ENCODE measurements at regions not wholly inside any gene's neighbourhood (a gene's known extent, or its start where the extent isn't known, plus 50 kb on each side); places are given as distances from the start of the nearest gene placed in this dataset.

- no peak overlapping the region for H3K27ac ChIP-seq
- no peaks in the 10 kb centered on the region for H3K9me3 ChIP-seq
- ATAC-seq (no peak), DNase-seq (no peak)
- WGBS, 2 donors, result 25 to 38% methylated on average over 1 of the region's 1 CpG
- TF ChIP-seq POLR2A (IDR thresholded peaks at IDR 0.05), result no peak
- no peak for TF ChIP-seq CTCF (IDR thresholded peaks at IDR 0.05)
- H3K4me3 ChIP-seq, result no peak overlapping the region
- no peaks in the 10 kb centered on the region for H3K4me1 ChIP-seq
- H3K27me3 ChIP-seq, result no peaks in the 10 kb centered on the region
- no peaks in the 10 kb centered on the region for H3K36me3 ChIP-seq (replicated peaks in 1 of 2; ENCODE audit: insufficient read depth in 1 of 2, low read depth in 2 of 2)
- intact Hi-C loops (cut with DNase I), result no loop called here
Observed at GRCh38 chr11:10941414-10941813, 83.6 kb upstream of the ZBED5 start.

GRCh38 chr11:10938650-10939387 lies 81.0 kb upstream of the ZBED5 start:
- TF ChIP-seq POLR2A (IDR thresholded peaks at IDR 0.05) (no peak), CTCF (IDR thresholded peaks at IDR 0.05) (no peak)
- Histone ChIP-seq H3K9me3 (no peaks in the 10 kb centered on the region), H3K27me3 (no peaks in the 10 kb centered on the region), H3K27ac (no peak overlapping the region), H3K4me1 (peaks cover 3% of the 10 kb centered on the region), H3K4me3 (no peak overlapping the region), H3K36me3 (replicated peaks in 1 of 2; ENCODE audit: insufficient read depth in 1 of 2, low read depth in 2 of 2) (no peaks in the 10 kb centered on the region)
- 70 to 79% methylated on average over 5 of the region's 5 CpGs for WGBS, 2 donors
- intact Hi-C loops (cut with DNase I), result loop anchor here (5.0 kb wide), 1 partner anchor 83 kb away; no protein-coding TSS in a partner anchor
- DNase-seq, result peak in 2 of 4 donors; percentile 23 to 28
- ATAC-seq, result peak; percentile 25

- intact Hi-C loops (cut with DNase I), result loop anchor here (5.0 kb wide), 1 partner anchor 84 kb away; no protein-coding TSS in a partner anchor
- Histone ChIP-seq H3K4me1 (peaks cover 3% of the 10 kb centered on the region), H3K27ac (no peak overlapping the region), H3K9me3 (no peaks in the 10 kb centered on the region), H3K27me3 (no peaks in the 10 kb centered on the region), H3K4me3 (no peak overlapping the region), H3K36me3 (replicated peaks in 1 of 2; ENCODE audit: insufficient read depth in 1 of 2, low read depth in 2 of 2) (no peaks in the 10 kb centered on the region)
- WGBS, 2 donors, result 78 to 98% methylated on average over 5 of the region's 5 CpGs
- DNase-seq (no peak), ATAC-seq (no peak)
- no peak for TF ChIP-seq POLR2A (IDR thresholded peaks at IDR 0.05)
- TF ChIP-seq CTCF (IDR thresholded peaks at IDR 0.05), result no peak
Observed at GRCh38 chr11:10938231-10938630, 80.4 kb upstream of the ZBED5 start.

- Histone ChIP-seq H3K4me1 (peaks cover 3% of the 10 kb centered on the region), H3K36me3 (replicated peaks in 1 of 2; ENCODE audit: insufficient read depth in 1 of 2, low read depth in 2 of 2) (no peaks in the 10 kb centered on the region), H3K27me3 (no peaks in the 10 kb centered on the region), H3K9me3 (no peaks in the 10 kb centered on the region), H3K27ac (no peak overlapping the region), H3K4me3 (no peak overlapping the region)
- DNase-seq (no peak), ATAC-seq (no peak)
- intact Hi-C loops (cut with DNase I), result loop anchor here (5.0 kb wide), 1 partner anchor 85 kb away; no protein-coding TSS in a partner anchor
- 46% methylated on average over 1 of the region's 1 CpG; no CpG with 5 or more reads in 1 of the 2 donors for WGBS, 2 donors
- TF ChIP-seq POLR2A (IDR thresholded peaks at IDR 0.05), result no peak
- TF ChIP-seq CTCF (IDR thresholded peaks at IDR 0.05), result no peak
Observed at GRCh38 chr11:10937385-10937771, 79.5 kb upstream of the ZBED5 start.
